ENCODE measurements at regions not wholly inside any gene's neighbourhood (a gene's known extent, or its start where the extent isn't known, plus 50 kb on each side); places are given as distances from the start of the nearest gene placed in this dataset.

GRCh38 chr11:8323161-8323935 is 59.7 kb upstream of the LMO1 start:
- DNase-seq, result no peak

GRCh38 chr11:8321876-8322275 is 58.2 kb upstream of the LMO1 start:
- DNase-seq, result no peak

GRCh38 chr11:8320076-8320475 is 56.4 kb upstream of the LMO1 start:
- DNase-seq, result no peak

- DNase-seq, result no peak
Measured at GRCh38 chr11:8318536-8318935, 54.9 kb upstream of the LMO1 start.

- DNase-seq, result no peak
Measured at GRCh38 chr11:8317159-8317558, 53.5 kb upstream of the LMO1 start.

GRCh38 chr11:8315954-8316353 is 52.3 kb upstream of the LMO1 start:
- no peak for DNase-seq

GRCh38 chr11:8315463-8315862 is 51.8 kb upstream of the LMO1 start:
- no peak for DNase-seq

GRCh38 chr11:8314916-8315315 is 51.2 kb upstream of the LMO1 start:
- no peak for DNase-seq

- DNase-seq, result no peak
Measured at GRCh38 chr11:8313504-8314090, 49.9 kb upstream of the LMO1 start.
